Smooth muscle cell of the brain vasculature (primary cell): ENCODE measurements at regions not wholly inside any gene's neighbourhood (a gene's known extent, or its start where the extent isn't known, plus 50 kb on each side); places are given as distances from the start of the nearest gene placed in this dataset.
A peak's percentile ranks its signal among the peaks of the same experiment; 100 is the strongest.
"Not testable (repeated sequence)": the region's sequence is repeated elsewhere in the genome, so short reads cannot be mapped to it uniquely, and the experiment has no call there.

ENCODE experiments used
- DNase-seq: peaks from one replicate; pipeline ENCODE4 v3.0.0-alpha.2; 2012; ENCODE audit warnings: low read depth, low spot score

GRCh38 chr1:94674876-94675275 is 133.3 kb upstream of the F3 start:
- no peak for DNase-seq

- no peak for DNase-seq
Measured at GRCh38 chr1:94672934-94673333, 131.4 kb upstream of the F3 start.

GRCh38 chr1:94672001-94672400 is 130.4 kb upstream of the F3 start:
- no peak for DNase-seq

GRCh38 chr1:94670273-94670672 is 128.7 kb upstream of the F3 start:
- no peak for DNase-seq

- DNase-seq = no peak
Measured at GRCh38 chr1:94669198-94669597, 127.6 kb upstream of the F3 start.

GRCh38 chr1:94668528-94668927 is 127.0 kb upstream of the F3 start:
- DNase-seq = no peak

- DNase-seq = no peak
Measured at GRCh38 chr1:94667818-94668217, 126.3 kb upstream of the F3 start.

- no peak for DNase-seq
Measured at GRCh38 chr1:94666797-94667196, 125.2 kb upstream of the F3 start.

GRCh38 chr1:94661431-94661932 is 119.9 kb upstream of the F3 start:
- no peak for DNase-seq

- no peak for DNase-seq
Measured at GRCh38 chr1:94660994-94661393, 119.4 kb upstream of the F3 start.

GRCh38 chr1:94660258-94660657 is 118.7 kb upstream of the F3 start:
- DNase-seq = no peak

GRCh38 chr1:94659202-94659601 is 117.6 kb upstream of the F3 start:
- not testable (repeated sequence) for DNase-seq

GRCh38 chr1:94658221-94658620 is 116.7 kb upstream of the F3 start:
- DNase-seq = no peak

GRCh38 chr1:94657776-94658175 is 116.2 kb upstream of the F3 start:
- DNase-seq = not testable (repeated sequence)

GRCh38 chr1:94656967-94657366 is 115.4 kb upstream of the F3 start:
- DNase-seq = no peak

- no peak for DNase-seq
Measured at GRCh38 chr1:94654919-94655318, 113.4 kb upstream of the F3 start.

- DNase-seq = no peak
Measured at GRCh38 chr1:94654459-94654858, 112.9 kb upstream of the F3 start.

GRCh38 chr1:94654031-94654430 is 112.5 kb upstream of the F3 start:
- DNase-seq = no peak

GRCh38 chr1:94653454-94653853 is 111.9 kb upstream of the F3 start:
- no peak for DNase-seq

GRCh38 chr1:94651076-94651475 is 109.5 kb upstream of the F3 start:
- no peak for DNase-seq

- DNase-seq = no peak
Measured at GRCh38 chr1:94650301-94650700, 108.7 kb upstream of the F3 start.

- DNase-seq = peak; percentile 90
Measured at GRCh38 chr1:94648225-94649007, 106.9 kb upstream of the F3 start.

- no peak for DNase-seq
Measured at GRCh38 chr1:94646786-94647555, 105.4 kb upstream of the F3 start.
